ENCODE measurements at regions not wholly inside any gene's neighbourhood (a gene's known extent, or its start where the extent isn't known, plus 50 kb on each side); places are given as distances from the start of the nearest gene placed in this dataset.

- TF ChIP-seq CTCF (conservative IDR thresholded peaks at IDR 0.05; ENCODE audit: low read depth in 2 of 2) = no peak
- TF ChIP-seq POLR2AphosphoS5 (IDR thresholded peaks at IDR 0.05; ENCODE audit: low read depth) = no peak
- no peak for TF ChIP-seq REST (IDR thresholded peaks at IDR 0.05; ENCODE audit: unreplicated experiment)
- no peak for TF ChIP-seq ZNF331 (CRISPR knock-in tag; IDR thresholded peaks at IDR 0.05; ENCODE audit: low read depth)
- no peak for TF ChIP-seq EZH2 (IDR thresholded peaks at IDR 0.05; ENCODE audit: low read depth, unreplicated experiment)
- TF ChIP-seq NANOG (IDR thresholded peaks at IDR 0.05; ENCODE audit: borderline replicate concordance) = no peak
- TF ChIP-seq CREB1 (CRISPR knock-in tag; IDR thresholded peaks at IDR 0.05; ENCODE audit: low read depth) = no peak
- no peak for TF ChIP-seq ETS1 (IDR thresholded peaks at IDR 0.05)
These were observed 94.5 kb upstream of the FER start for GRCh38 chr5:108653201-108653600.

Data from GM23338 (cell line).